RWPE2 (cell line): ENCODE measurements at regions not wholly inside any gene's neighbourhood (a gene's known extent, or its start where the extent isn't known, plus 50 kb on each side); places are given as distances from the start of the nearest gene placed in this dataset.

Experiments
- ATAC-seq: fragments of 200-7000 bp; cut with Tn5 transposase; 3 replicates; pipeline ENCODE4 v1.9.1; 2021; ENCODE audit warnings: low read depth
- DNase-seq: peaks from one replicate; pipeline ENCODE4 v3.0.0-alpha.2; 2020; ENCODE audit warnings: low spot score
- H3K27ac ChIP-seq: fragments of 450-650 bp; 2 replicates; pipeline ENCODE4 v1.5.1; 2017; ENCODE audit warnings: mild to moderate bottlenecking; ENCODE audit not compliant: poor library complexity, severe bottlenecking
- H3K27me3 ChIP-seq: fragments of 250-450 bp; sonication (Bioruptor Pico); 2 replicates; pipeline ENCODE4 v1.5.1; 2021; ENCODE audit warnings: mild to moderate bottlenecking, moderate library complexity; ENCODE audit not compliant: insufficient read depth, poor library complexity, severe bottlenecking
- H3K36me3 ChIP-seq: fragments of 250-450 bp; sonication (Bioruptor Pico); 2 replicates; pipeline ENCODE4 v1.5.1; 2020; ENCODE audit warnings: low read depth, mild to moderate bottlenecking, moderate library complexity
- H3K4me1 ChIP-seq: fragments of 250-450 bp; sonication (Bioruptor Pico); 2 replicates; pipeline ENCODE4 v1.5.1; 2021; ENCODE audit warnings: mild to moderate bottlenecking, moderate library complexity; ENCODE audit not compliant: insufficient read depth, poor library complexity, severe bottlenecking
- H3K4me3 ChIP-seq: fragments of 250-450 bp; sonication (Bioruptor Pico); 2 replicates; pipeline ENCODE4 v1.5.1; 2021; ENCODE audit warnings: mild to moderate bottlenecking, moderate library complexity; ENCODE audit not compliant: severe bottlenecking
- H3K9me3 ChIP-seq: fragments of 250-450 bp; sonication (Bioruptor Pico); 2 replicates; pipeline ENCODE4 v1.5.1; 2021; ENCODE audit warnings: mild to moderate bottlenecking, moderate library complexity; ENCODE audit not compliant: severe bottlenecking
- TF ChIP-seq, protein P1 (sequence below): fragments of 450-650 bp; IDR thresholded peaks from one replicate; pipeline ENCODE4 v1.5.1; 2017; ENCODE audit warnings: mild to moderate bottlenecking, moderate library complexity; ENCODE audit not compliant: poor library complexity, severe bottlenecking

DNA sequence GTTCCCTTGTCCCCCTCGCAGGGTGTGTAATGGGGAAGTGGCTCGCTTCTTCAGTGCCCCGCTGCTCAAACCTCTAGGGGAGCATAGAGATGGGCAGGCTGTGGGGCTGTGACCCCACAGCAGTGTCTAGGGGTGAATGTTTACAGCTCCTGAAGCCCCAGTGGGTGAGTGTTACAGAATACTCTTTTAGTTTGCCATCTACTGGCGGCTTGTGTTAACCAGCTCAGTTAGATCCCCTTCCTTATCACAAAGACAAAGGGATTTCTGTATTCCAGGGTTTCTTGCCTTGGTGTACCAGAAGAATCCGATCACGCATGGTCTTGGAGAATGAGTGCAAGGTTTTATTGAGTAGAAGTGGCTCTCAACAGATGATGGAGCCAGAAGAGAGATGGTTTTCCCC, 108.1 kb upstream of the IQCM start:
- no peak for DNase-seq
- TF ChIP-seq, protein P1, sequence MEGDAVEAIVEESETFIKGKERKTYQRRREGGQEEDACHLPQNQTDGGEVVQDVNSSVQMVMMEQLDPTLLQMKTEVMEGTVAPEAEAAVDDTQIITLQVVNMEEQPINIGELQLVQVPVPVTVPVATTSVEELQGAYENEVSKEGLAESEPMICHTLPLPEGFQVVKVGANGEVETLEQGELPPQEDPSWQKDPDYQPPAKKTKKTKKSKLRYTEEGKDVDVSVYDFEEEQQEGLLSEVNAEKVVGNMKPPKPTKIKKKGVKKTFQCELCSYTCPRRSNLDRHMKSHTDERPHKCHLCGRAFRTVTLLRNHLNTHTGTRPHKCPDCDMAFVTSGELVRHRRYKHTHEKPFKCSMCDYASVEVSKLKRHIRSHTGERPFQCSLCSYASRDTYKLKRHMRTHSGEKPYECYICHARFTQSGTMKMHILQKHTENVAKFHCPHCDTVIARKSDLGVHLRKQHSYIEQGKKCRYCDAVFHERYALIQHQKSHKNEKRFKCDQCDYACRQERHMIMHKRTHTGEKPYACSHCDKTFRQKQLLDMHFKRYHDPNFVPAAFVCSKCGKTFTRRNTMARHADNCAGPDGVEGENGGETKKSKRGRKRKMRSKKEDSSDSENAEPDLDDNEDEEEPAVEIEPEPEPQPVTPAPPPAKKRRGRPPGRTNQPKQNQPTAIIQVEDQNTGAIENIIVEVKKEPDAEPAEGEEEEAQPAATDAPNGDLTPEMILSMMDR = no peak
- ATAC-seq = no peak

DNA sequence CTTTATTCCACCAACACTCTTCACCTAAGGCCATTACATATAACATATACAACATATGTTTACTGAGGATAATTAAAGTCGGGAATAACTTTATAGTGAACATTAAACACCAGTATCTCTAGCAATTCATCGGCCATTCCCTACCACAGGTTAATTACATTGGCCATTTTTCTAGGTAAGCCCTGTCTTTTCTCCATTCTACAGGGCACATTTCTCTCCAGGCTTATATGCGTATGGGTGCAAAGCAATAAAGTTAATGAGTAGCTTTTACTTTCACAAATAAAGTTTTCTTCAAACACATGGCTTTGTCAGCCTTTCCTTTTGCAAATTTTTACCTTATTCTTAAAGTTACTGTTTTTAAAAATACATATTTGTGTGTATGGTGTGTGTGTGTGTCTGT, 111.9 kb upstream of the IQCM start:
- no peaks in the 10 kb centered on the region for H3K36me3 ChIP-seq
- H3K9me3 ChIP-seq = no peaks in the 10 kb centered on the region
- H3K27me3 ChIP-seq = no peaks in the 10 kb centered on the region
- DNase-seq = no peak
- no peak for ATAC-seq
- no peak overlapping the region for H3K27ac ChIP-seq
- TF ChIP-seq, protein P1 = no peak
- H3K4me1 ChIP-seq = no peaks in the 10 kb centered on the region
- no peak overlapping the region for H3K4me3 ChIP-seq

More for the DNA sequence above, 108.1 kb upstream of the IQCM start:
- no peaks in the 10 kb centered on the region for H3K9me3 ChIP-seq
- H3K4me1 ChIP-seq = no peaks in the 10 kb centered on the region
- no peak overlapping the region for H3K4me3 ChIP-seq
- no peaks in the 10 kb centered on the region for H3K36me3 ChIP-seq
- H3K27me3 ChIP-seq = no peaks in the 10 kb centered on the region
- no peak overlapping the region for H3K27ac ChIP-seq

DNA sequence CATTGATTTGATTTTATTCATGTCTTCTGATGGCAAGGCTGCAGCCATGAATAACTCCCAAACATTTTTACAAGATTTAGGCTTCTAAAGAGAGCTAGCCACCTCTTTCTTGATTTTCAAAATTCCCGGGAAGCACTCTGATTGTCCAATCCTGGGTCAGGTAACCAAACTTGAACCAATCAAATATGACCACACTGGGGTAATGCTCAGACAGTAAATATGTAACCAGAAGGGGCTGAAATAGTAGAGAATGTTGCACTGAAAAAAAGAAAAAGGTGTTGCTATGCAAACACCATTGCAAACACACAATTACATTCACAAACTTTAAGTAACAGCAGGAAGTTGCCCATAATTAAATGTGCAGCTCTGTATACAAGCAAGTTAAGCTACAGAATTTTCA, 112.9 kb upstream of the IQCM start:
- Histone ChIP-seq H3K4me1 (no peaks in the 10 kb centered on the region), H3K36me3 (no peaks in the 10 kb centered on the region), H3K9me3 (no peaks in the 10 kb centered on the region), H3K4me3 (no peak overlapping the region), H3K27me3 (no peaks in the 10 kb centered on the region), H3K27ac (no peak overlapping the region)
- no peak for DNase-seq
- TF ChIP-seq, protein P1 = no peak
- no peak for ATAC-seq

DNA sequence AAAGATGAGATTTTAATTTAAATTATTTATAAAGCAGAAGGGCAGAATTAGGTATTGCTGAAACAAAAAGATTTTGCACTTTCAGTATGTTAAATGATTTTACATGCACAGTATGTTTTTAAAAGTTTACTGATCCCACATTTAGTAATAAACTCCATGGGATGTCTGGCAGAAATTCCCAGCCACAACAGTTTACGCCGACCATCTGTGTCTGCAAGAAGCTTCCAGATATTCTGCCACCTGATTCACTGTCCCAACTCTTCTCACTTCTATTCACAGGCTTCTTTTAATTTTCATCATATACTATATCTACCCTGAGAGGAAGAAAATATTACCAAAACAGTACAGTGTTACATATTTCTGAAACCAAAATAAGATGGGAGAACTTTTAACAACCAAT, 115.8 kb upstream of the IQCM start:
- Histone ChIP-seq H3K4me3 (no peak overlapping the region), H3K4me1 (no peaks in the 10 kb centered on the region), H3K27me3 (no peaks in the 10 kb centered on the region), H3K9me3 (no peaks in the 10 kb centered on the region), H3K27ac (no peak overlapping the region), H3K36me3 (no peaks in the 10 kb centered on the region)
- ATAC-seq (no peak), DNase-seq (no peak)
- TF ChIP-seq, protein P1 = no peak

DNA sequence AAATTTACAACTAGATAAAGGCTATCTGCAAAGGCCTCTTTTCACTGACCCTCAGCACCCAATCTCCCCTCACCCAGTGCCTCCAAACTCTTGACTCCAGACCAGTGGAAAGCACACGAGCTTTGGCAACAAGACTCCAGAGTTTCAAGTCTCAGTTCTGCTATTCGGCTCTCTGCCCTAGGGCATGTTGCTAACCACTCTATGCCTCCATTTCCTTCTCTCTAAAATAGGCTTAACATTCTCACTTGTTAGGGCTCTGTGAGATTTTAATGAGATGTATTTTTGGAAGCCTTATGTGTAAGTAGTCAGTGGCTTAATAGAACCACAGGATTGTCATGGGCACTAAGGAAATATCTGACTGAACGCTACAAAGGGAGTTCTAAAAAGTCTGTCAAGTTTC, 116.5 kb upstream of the IQCM start:
- TF ChIP-seq, protein P1 = no peak
- H3K4me1 ChIP-seq = no peaks in the 10 kb centered on the region
- no peak for DNase-seq
- H3K27me3 ChIP-seq = no peaks in the 10 kb centered on the region
- H3K9me3 ChIP-seq = peaks cover 2% of the 10 kb centered on the region
- no peak overlapping the region for H3K27ac ChIP-seq
- H3K4me3 ChIP-seq = no peak overlapping the region
- ATAC-seq = no peak
- no peaks in the 10 kb centered on the region for H3K36me3 ChIP-seq
